ENCODE measurements at regions not wholly inside any gene's neighbourhood (a gene's known extent, or its start where the extent isn't known, plus 50 kb on each side); places are given as distances from the start of the nearest gene placed in this dataset.

DNA sequence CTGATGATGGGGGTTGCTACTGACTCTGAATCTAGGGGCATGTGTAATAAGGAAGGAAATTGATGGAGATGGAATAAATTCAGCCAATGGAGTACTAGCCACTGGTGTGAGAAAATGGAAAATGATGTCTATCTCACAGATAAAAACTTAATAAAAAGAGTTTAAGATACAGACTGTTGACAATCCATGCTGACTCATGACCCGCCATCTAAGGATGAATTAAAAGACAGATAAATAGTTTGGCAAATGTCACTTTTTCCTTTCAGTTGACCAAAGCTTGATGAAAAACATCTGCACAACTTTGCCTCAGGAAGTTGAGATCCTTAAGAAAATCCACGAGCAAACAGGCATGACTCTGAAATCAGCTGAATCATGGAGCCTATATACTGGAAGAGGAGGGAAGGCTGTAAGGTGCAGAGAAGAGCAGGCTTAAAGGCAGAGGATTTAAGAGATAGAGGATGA, 82.6 kb upstream of the BMP5 start:
- TF ChIP-seq, protein P1, sequence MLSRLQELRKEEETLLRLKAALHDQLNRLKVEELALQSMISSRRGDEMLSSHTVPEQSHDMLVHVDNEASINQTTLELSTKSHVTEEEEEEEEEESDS (CRISPR knock-in tag; IDR thresholded peaks at IDR 0.05; ENCODE audit: borderline replicate concordance) = no peak
- TF ChIP-seq ZNF24 (IDR thresholded peaks at IDR 0.05) (no peak), FOXO1 (CRISPR knock-in tag; IDR thresholded peaks at IDR 0.05) (no peak), ZNF543 (CRISPR knock-in tag; IDR thresholded peaks at IDR 0.05) (no peak), KLF12 (CRISPR knock-in tag; IDR thresholded peaks at IDR 0.05; ENCODE audit: borderline replicate concordance) (no peak), ZNF749 (CRISPR knock-in tag; IDR thresholded peaks at IDR 0.05; ENCODE audit: borderline replicate concordance) (no peak), SIN3B (IDR thresholded peaks at IDR 0.05; ENCODE audit: low read length) (no peak), HNRNPK (IDR thresholded peaks at IDR 0.05; ENCODE audit: low read depth, low read length, poor library complexity, severe bottlenecking) (no peak), JDP2 (CRISPR knock-in tag; IDR thresholded peaks at IDR 0.05; ENCODE audit: borderline replicate concordance) (no peak), MEF2D (CRISPR knock-in tag; IDR thresholded peaks at IDR 0.05) (no peak)
- TF ChIP-seq, protein P2, sequence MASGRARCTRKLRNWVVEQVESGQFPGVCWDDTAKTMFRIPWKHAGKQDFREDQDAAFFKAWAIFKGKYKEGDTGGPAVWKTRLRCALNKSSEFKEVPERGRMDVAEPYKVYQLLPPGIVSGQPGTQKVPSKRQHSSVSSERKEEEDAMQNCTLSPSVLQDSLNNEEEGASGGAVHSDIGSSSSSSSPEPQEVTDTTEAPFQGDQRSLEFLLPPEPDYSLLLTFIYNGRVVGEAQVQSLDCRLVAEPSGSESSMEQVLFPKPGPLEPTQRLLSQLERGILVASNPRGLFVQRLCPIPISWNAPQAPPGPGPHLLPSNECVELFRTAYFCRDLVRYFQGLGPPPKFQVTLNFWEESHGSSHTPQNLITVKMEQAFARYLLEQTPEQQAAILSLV (CRISPR knock-in tag; IDR thresholded peaks at IDR 0.05; ENCODE audit: borderline replicate concordance) = no peak
- TF ChIP-seq, protein P3, sequence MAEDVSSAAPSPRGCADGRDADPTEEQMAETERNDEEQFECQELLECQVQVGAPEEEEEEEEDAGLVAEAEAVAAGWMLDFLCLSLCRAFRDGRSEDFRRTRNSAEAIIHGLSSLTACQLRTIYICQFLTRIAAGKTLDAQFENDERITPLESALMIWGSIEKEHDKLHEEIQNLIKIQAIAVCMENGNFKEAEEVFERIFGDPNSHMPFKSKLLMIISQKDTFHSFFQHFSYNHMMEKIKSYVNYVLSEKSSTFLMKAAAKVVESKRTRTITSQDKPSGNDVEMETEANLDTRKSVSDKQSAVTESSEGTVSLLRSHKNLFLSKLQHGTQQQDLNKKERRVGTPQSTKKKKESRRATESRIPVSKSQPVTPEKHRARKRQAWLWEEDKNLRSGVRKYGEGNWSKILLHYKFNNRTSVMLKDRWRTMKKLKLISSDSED (CRISPR knock-in tag; IDR thresholded peaks at IDR 0.05) = no peak
- TF ChIP-seq, protein P4, sequence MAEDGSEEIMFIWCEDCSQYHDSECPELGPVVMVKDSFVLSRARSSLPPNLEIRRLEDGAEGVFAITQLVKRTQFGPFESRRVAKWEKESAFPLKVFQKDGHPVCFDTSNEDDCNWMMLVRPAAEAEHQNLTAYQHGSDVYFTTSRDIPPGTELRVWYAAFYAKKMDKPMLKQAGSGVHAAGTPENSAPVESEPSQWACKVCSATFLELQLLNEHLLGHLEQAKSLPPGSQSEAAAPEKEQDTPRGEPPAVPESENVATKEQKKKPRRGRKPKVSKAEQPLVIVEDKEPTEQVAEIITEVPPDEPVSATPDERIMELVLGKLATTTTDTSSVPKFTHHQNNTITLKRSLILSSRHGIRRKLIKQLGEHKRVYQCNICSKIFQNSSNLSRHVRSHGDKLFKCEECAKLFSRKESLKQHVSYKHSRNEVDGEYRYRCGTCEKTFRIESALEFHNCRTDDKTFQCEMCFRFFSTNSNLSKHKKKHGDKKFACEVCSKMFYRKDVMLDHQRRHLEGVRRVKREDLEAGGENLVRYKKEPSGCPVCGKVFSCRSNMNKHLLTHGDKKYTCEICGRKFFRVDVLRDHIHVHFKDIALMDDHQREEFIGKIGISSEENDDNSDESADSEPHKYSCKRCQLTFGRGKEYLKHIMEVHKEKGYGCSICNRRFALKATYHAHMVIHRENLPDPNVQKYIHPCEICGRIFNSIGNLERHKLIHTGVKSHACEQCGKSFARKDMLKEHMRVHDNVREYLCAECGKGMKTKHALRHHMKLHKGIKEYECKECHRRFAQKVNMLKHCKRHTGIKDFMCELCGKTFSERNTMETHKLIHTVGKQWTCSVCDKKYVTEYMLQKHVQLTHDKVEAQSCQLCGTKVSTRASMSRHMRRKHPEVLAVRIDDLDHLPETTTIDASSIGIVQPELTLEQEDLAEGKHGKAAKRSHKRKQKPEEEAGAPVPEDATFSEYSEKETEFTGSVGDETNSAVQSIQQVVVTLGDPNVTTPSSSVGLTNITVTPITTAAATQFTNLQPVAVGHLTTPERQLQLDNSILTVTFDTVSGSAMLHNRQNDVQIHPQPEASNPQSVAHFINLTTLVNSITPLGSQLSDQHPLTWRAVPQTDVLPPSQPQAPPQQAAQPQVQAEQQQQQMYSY (CRISPR knock-in tag; IDR thresholded peaks at IDR 0.05) = no peak
- ATAC-seq = no peak
- intact Hi-C loops (cut with micrococcal nuclease; ENCODE audit: unreplicated experiment) = no loop called here

More for the DNA sequence above, 82.6 kb upstream of the BMP5 start:
- 20% methylated on average over 2 of the region's 2 CpGs for WGBS (ENCODE audit: low lambda C conversion rate)
- ChIA-PET CTCF (ENCODE audit: low intra/inter-chr PET ratio, low total read pairs) (no interaction called here), POLR2A (no interaction called here)
- Histone ChIP-seq H3K4me1 (ENCODE audit: insufficient read depth, low read length) (no peaks in the 10 kb centered on the region), H3K4me2 (ENCODE audit: low read depth, low read length) (no peak overlapping the region), H2AFZ (ENCODE audit: low read length) (no peak overlapping the region), H3K9ac (ENCODE audit: insufficient read depth, low read depth, low read length) (no peak overlapping the region), H3K79me2 (ENCODE audit: insufficient read depth, low read length) (no peaks in the 10 kb centered on the region), H3K9me3 (ENCODE audit: low read length) (no peaks in the 10 kb centered on the region), H3K4me3 (replicated peaks in 1 of 3; ENCODE audit: insufficient read depth in 1 of 3, low read depth in 2 of 3, low read length in 3 of 3) (no peak overlapping the region), H3K27me3 (ENCODE audit: control insufficient read depth in 1 of 2, insufficient read depth in 2 of 2, low read length in 2 of 2) (no peaks in the 10 kb centered on the region), H4K20me1 (ENCODE audit: insufficient read depth, low read length) (no peaks in the 10 kb centered on the region), H3K27ac (ENCODE audit: extremely low read length, insufficient read depth, low read length) (no peak overlapping the region), H3K36me3 (replicated peaks in 1 of 2; ENCODE audit: control insufficient read depth in 1 of 2, insufficient read depth in 2 of 2, low read length in 2 of 2) (no peaks in the 10 kb centered on the region)
- no TSS peak for BruUV-seq (replicated peaks)
- DNase-seq (ENCODE audit: low spot score) (no peak), FAIRE-seq (no peak)
- in situ Hi-C loops (cut with HindIII; ENCODE audit: extremely low pct_ligation_motif_present, low pct_unique_long_range_greater_than_20kb) = loop anchor here (25.0 kb wide), 2 partner anchors 521 to 671 kb away; no protein-coding TSS in a partner anchor

All from HepG2 (cell line).